ENCODE measurements at regions not wholly inside any gene's neighbourhood (a gene's known extent, or its start where the extent isn't known, plus 50 kb on each side); places are given as distances from the start of the nearest gene placed in this dataset.

DNA sequence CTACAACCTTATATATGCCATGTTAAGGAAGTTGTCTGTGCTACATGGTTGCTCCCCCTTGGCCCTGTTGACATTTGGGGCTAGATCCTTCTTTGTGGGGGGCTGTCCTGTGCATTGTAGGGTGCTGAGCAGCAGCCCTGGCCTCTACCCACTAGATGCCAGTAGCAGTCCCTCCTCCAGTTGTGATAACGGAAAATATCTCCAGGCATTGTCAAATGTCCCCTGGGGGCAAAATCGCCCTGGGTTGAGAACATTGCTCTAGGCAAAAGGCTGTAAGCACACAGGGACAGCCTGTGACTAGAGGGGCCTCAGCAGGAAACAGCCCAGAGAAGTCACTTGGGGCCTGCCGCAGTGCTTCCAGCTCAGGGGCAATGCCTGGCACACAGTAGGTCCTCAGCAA, 1100.3 kb downstream of the BCL11B start:
- Histone ChIP-seq H3K27me3 (no peaks in the 10 kb centered on the region), H3K9me3 (no peaks in the 10 kb centered on the region), H3K4me3 (no peak overlapping the region), H3K27ac (no peak overlapping the region), H3K36me3 (no peaks in the 10 kb centered on the region), H3K4me1 (no peaks in the 10 kb centered on the region)
- WGBS: no CpG with 5 or more reads among the region's 3 CpGs
- no peak for DNase-seq (ENCODE audit: low spot score in 2 of 2)
- TF ChIP-seq POLR2AphosphoS5 (IDR thresholded peaks at IDR 0.05) (no peak), EP300 (IDR thresholded peaks at IDR 0.05) (no peak), POLR2A (IDR thresholded peaks at IDR 0.05) (no peak)
- TF ChIP-seq, protein P1, sequence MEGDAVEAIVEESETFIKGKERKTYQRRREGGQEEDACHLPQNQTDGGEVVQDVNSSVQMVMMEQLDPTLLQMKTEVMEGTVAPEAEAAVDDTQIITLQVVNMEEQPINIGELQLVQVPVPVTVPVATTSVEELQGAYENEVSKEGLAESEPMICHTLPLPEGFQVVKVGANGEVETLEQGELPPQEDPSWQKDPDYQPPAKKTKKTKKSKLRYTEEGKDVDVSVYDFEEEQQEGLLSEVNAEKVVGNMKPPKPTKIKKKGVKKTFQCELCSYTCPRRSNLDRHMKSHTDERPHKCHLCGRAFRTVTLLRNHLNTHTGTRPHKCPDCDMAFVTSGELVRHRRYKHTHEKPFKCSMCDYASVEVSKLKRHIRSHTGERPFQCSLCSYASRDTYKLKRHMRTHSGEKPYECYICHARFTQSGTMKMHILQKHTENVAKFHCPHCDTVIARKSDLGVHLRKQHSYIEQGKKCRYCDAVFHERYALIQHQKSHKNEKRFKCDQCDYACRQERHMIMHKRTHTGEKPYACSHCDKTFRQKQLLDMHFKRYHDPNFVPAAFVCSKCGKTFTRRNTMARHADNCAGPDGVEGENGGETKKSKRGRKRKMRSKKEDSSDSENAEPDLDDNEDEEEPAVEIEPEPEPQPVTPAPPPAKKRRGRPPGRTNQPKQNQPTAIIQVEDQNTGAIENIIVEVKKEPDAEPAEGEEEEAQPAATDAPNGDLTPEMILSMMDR (IDR thresholded peaks at IDR 0.05): no peak

DNA sequence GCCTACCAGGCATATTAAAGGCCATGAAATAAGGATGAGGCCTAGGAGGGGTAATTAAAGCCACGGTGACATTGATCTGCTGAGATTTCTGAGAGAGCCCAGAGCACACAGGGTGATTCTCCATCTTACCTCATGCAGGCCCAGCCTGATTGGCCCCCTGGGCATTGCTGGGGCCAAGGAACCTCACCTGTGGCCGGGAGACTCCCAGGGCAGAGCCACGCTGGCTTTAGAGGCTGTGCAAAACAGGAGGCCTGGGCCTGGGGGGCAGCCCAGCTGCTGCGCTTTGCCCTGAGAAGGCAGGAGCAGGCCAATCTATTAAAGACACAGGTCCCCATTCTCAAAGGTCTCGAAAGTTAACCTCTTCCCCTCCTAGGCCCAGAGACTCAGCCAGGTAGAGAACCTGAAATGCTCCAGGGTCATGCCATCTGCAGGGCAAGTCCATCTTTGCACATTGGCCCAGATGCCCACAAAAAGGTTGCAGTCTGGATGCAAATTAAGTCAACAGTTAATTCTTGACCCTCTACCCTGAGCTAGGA, 1099.7 kb downstream of the BCL11B start:
- 89% methylated on average over 1 of the region's 5 CpGs for WGBS
- Histone ChIP-seq H3K4me1 (no peaks in the 10 kb centered on the region), H3K4me3 (no peak overlapping the region), H3K36me3 (no peaks in the 10 kb centered on the region), H3K27me3 (no peaks in the 10 kb centered on the region), H3K9me3 (no peaks in the 10 kb centered on the region), H3K27ac (no peak overlapping the region)
- no peak for DNase-seq (ENCODE audit: low spot score in 2 of 2)
- TF ChIP-seq POLR2A (IDR thresholded peaks at IDR 0.05) (no peak), EP300 (IDR thresholded peaks at IDR 0.05) (no peak), POLR2AphosphoS5 (IDR thresholded peaks at IDR 0.05) (no peak)
- TF ChIP-seq, protein P1 (IDR thresholded peaks at IDR 0.05): no peak

DNA sequence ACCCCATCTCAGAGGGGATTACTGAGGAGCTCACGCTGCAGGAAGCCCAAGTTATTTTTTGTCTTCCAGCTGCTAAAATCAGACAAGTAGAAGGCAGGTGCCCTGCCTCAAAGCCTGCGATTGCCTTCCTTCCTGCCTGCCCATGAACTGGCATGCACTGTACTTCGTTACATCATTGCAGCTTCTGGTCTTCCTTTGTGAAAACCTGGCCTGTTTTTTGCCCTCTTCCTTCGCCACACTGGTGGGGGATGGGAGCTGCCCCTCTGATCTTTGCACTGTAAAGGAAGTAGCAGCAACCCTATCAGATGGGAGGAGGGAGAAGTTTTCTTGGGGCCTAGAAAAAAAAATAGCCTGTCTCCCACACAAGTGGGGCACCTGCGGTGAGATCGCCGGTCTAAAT, 1098.7 kb downstream of the BCL11B start:
- Histone ChIP-seq H3K9me3 (no peaks in the 10 kb centered on the region), H3K27me3 (no peaks in the 10 kb centered on the region), H3K4me1 (no peaks in the 10 kb centered on the region), H3K27ac (no peak overlapping the region), H3K4me3 (no peak overlapping the region), H3K36me3 (no peaks in the 10 kb centered on the region)
- 77% methylated on average over 7 of the region's 7 CpGs for WGBS
- DNase-seq (ENCODE audit: low spot score in 2 of 2): no peak
- TF ChIP-seq, protein P1 (IDR thresholded peaks at IDR 0.05): no peak
- TF ChIP-seq EP300 (IDR thresholded peaks at IDR 0.05) (no peak), POLR2A (IDR thresholded peaks at IDR 0.05) (no peak)

DNA sequence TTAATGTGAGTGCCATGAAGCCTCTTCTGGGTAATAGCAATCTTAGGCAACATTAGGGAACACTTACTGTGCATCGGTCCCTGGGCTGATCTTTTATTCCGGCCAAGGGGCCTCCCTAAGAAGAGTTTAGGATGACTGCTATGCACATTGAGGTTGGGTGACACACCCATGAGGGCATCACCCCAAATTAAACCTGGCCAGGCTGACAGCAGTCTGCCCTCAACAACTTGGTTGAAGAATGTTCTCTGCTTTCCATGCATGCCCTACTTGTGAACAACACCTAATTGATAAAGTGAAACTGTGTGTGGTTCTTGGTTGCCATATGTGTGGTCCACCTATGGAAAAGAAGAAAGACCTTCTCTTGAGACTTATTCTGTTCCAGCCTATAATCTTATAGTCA, 1098.0 kb downstream of the BCL11B start:
- Histone ChIP-seq H3K36me3 (no peaks in the 10 kb centered on the region), H3K27me3 (no peaks in the 10 kb centered on the region), H3K27ac (no peak overlapping the region), H3K4me1 (no peaks in the 10 kb centered on the region), H3K9me3 (no peaks in the 10 kb centered on the region), H3K4me3 (no peak overlapping the region)
- TF ChIP-seq, protein P1 (IDR thresholded peaks at IDR 0.05): no peak
- TF ChIP-seq EP300 (IDR thresholded peaks at IDR 0.05): no peak
- TF ChIP-seq POLR2AphosphoS5 (IDR thresholded peaks at IDR 0.05): no peak
- TF ChIP-seq POLR2A (IDR thresholded peaks at IDR 0.05): no peak
- 89% methylated on average over 2 of the region's 2 CpGs for WGBS
- no peak for DNase-seq (ENCODE audit: low spot score in 2 of 2)

DNA sequence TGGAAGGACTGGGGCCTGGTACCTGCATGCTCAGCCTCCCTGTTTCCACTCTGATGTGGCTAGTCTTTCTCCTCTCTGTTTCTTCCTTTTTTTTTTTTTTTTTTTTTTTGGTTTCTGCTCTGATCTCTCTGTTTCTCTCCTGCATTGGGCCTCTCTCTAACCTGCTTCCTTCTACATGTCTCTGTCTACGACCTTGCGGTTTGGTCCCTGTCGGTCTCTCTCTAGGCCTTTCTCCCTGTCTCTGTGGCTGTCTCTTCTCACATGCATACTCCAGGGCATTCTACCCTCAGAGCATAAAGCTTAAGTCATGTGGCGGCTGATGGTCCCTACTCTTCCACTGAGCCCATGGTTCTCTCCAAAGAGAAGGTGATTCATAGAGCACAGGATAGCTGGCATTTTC, 1096.6 kb downstream of the BCL11B start:
- H3K36me3 ChIP-seq: no peaks in the 10 kb centered on the region
- H3K9me3 ChIP-seq: no peaks in the 10 kb centered on the region
- no peak for DNase-seq (ENCODE audit: low spot score in 2 of 2)
- no peak for TF ChIP-seq POLR2AphosphoS5 (IDR thresholded peaks at IDR 0.05)
- TF ChIP-seq POLR2A (IDR thresholded peaks at IDR 0.05): no peak
- TF ChIP-seq, protein P1 (IDR thresholded peaks at IDR 0.05): no peak
- TF ChIP-seq EP300 (IDR thresholded peaks at IDR 0.05): no peak
- no peaks in the 10 kb centered on the region for H3K4me1 ChIP-seq
- WGBS: 93% methylated on average over 4 of the region's 4 CpGs
- no peak overlapping the region for H3K27ac ChIP-seq
- no peak overlapping the region for H3K4me3 ChIP-seq
- H3K27me3 ChIP-seq: no peaks in the 10 kb centered on the region

Data from suprapubic skin (tissue), 4 donors.